Endothelial cell of umbilical vein (primary cell): ENCODE measurements at regions not wholly inside any gene's neighbourhood (a gene's known extent, or its start where the extent isn't known, plus 50 kb on each side); places are given as distances from the start of the nearest gene placed in this dataset.

Source experiments
- CTCF ChIP-seq, 2 donors: IDR thresholded peaks; 1 replicate in 1 of 2; 2 replicates in 1 of 2; pipeline ENCODE4 v1.5.1; 2011; ENCODE audit warnings: low read length in 2 of 2, mild to moderate bottlenecking in 2 of 2, moderate library complexity in 2 of 2, control low read depth in 1 of 2, inconsistent platforms in 1 of 2, low read depth in 1 of 2; ENCODE audit not compliant: insufficient read depth in 1 of 2; ENCODE audit errors: extremely low read depth in 1 of 2
- EZH2 ChIP-seq: IDR thresholded peaks from 2 replicates; pipeline ENCODE4 v1.6.1; 2012; ENCODE audit warnings: borderline replicate concordance, low read depth, mild to moderate bottlenecking, moderate library complexity, low read length, inconsistent platforms; ENCODE audit not compliant: severe bottlenecking
- FOS ChIP-seq: IDR thresholded peaks from 2 replicates; pipeline ENCODE4 v1.6.1; 2011; ENCODE audit warnings: mild to moderate bottlenecking, low read length, moderate library complexity, borderline replicate concordance; ENCODE audit not compliant: insufficient read depth
- JUN ChIP-seq: IDR thresholded peaks from 2 replicates; pipeline ENCODE4 v1.6.1; 2011; ENCODE audit warnings: borderline replicate concordance, low read depth; ENCODE audit not compliant: insufficient read length, insufficient read depth
- MAX ChIP-seq: IDR thresholded peaks from 2 replicates; pipeline ENCODE4 v1.6.1; 2011; ENCODE audit not compliant: insufficient read depth, insufficient read length
- POLR2A ChIP-seq: IDR thresholded peaks from 2 replicates; pipeline ENCODE4 v1.6.1; 2012; ENCODE audit warnings: low read depth, mild to moderate bottlenecking, control low read depth, low read length
- POLR2AphosphoS5 ChIP-seq: IDR thresholded peaks from 2 replicates; pipeline ENCODE4 v1.6.1; 2012; ENCODE audit warnings: low read depth, mild to moderate bottlenecking, control low read depth, low read length, moderate library complexity; ENCODE audit not compliant: insufficient read depth

- TF ChIP-seq MAX: no peak
- TF ChIP-seq CTCF (IDR thresholded peaks at IDR 0.05; ENCODE audit: extremely low read depth in 1 of 2, insufficient read depth in 1 of 2, low read depth in 1 of 2, low read length in 2 of 2): no peak
- TF ChIP-seq POLR2AphosphoS5: no peak
- TF ChIP-seq EZH2: no peak
- no peak for TF ChIP-seq POLR2A
- TF ChIP-seq FOS: no peak
- no peak for TF ChIP-seq JUN
These were observed 953.2 kb upstream of the CDH8 start for GRCh38 chr16:62989480-62989879.
